Hypothalamus (tissue), 51 donors: ENCODE measurements at regions not wholly inside any gene's neighbourhood (a gene's known extent, or its start where the extent isn't known, plus 50 kb on each side); places are given as distances from the start of the nearest gene placed in this dataset.
A peak's percentile ranks its signal among the peaks of the same experiment; 100 is the strongest.

ENCODE experiments used
- DNase-seq, 51 donors: peaks; one replicate each; lab custom pipeline; 2025; lab: John Stamatoyannopoulos, UW

DNA sequence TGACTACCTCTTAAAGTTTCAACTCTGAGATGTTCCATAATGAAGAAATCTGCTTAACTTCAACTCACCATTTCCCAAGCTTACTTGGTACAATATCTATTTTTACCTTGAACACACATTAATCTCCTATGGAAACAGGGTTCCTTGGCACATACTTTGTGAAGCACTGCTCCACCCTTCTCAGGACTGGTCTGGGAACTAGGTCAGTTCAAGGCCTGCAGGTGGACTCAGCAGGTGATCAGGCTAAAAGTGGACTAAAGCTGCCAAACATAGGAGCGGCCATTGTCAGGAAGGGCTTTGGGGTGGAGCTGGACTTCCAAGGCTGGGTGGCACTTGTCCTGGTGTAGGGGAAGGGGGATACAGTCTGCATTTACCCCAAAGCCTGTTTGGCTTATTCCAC lies 202.3 kb downstream of the NUAK1 start:
- no peak for DNase-seq

DNA sequence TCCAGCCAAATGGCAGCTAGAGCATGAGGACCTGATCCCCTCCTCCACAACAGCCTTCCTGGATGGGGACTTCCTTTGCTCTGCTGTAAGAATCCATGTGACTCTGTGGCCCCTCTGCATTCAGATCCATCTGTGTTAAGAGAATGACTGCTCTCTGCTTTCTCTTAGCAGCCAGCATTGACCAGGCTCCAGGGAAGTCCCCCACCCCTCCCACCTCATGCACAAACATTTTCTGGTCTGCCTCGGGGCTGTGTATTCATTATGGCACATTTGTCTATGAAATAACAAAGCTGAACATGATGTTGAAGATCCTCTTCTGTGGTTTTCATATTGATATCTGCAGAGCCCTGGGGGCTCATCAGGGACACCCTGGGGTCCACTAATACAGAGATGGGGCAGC lies 201.7 kb downstream of the NUAK1 start:
- no peak for DNase-seq

DNA sequence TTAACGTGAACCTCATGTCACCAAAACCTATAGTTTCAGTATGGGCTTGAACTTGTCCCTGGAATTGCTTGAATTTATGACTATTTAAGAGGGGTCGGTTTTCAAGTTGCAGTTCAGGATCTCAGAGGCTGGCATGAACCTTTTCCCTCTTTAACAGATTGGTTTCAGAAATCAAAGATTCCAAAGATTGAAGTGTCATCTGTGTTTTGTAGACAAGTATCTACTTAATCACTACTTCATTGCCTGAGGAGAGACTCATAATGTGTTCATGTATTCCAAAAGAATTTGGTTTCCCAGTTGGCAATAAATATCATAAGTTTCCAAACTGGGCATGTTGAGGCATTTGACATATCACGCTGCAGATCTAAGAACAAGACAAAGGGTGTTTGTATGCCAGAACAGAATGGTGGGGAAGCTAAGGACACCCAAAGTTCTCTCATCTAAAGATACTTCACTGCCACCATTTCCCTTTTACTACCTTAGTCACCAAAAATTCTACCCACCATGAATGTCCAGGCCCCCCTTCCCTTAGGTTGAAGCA lies 199.5 kb downstream of the NUAK1 start:
- DNase-seq = no peak

DNA sequence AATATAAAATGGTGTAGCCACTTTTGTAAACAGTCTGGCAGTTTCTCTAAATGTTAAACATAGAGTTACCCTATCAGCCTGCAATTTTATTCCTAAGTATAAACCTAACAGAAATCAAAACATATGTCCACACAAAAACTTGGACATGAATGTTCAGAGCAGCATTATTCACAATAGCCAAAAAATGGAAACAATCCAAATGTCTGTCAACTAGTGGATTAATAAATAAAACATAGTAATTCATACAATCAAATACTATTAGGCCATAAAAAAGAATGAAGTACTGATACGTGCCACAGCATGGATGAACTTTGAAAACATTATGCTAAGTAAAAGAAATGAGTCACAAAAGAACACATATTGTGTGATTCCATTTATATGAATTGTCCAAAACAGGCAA lies 196.5 kb downstream of the NUAK1 start:
- no peak for DNase-seq

DNA sequence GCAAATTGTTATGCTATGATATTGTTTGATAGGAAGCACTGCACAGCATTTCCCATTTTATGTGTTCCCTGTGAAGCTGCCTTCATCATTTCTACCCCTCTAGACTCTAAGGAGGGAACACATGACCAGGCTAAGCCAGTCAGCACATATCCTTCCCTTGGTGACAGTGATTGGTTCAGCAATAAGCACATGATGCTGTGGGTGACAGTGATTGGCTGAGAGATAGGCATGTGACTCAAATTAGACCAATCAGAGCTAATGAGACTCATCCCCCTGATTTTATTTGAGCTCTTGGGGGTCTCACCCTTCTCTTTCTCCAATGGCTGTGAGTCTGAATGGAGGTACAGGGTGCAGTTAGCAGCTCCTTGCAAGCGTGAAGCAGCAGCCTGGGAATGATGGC lies 195.2 kb downstream of the NUAK1 start:
- no peak for DNase-seq

DNA sequence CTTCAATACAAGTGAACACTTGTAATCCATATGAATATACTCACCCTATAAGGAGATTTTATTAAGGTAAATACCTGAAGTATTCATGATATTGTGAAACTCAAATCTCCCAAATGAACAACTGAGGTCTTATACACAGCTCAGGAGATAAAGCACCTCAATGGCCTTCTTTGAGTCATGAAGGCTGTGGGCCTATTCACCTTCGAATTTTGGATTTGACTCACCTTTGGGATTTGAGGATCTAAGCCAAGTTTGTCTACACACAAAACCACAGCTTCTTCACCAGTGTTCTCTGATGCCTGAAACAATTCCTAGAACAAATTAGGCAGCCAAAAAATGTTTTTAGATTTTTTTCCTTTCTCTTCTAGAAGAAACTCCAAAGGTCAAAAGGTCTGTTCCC lies 194.1 kb downstream of the NUAK1 start:
- DNase-seq = no peak

DNA sequence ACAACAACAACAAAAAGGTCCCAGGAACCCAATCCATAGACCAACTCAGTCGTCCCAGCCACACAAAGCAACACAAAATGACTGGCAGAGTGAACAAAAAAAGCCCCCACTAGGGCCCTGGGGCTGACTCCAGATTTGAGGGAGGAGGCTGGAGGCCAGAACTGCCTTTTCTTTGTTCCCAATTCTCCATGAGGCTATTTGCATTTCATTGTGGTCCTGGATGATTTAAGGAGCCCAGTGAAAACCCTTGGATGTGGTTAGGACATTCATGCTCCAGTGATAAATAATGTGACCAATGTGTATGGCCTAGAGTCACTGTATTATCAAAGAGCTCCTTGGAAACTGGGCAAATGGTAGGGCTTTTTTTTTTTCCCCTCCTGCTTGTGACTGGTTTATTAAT lies 192.9 kb downstream of the NUAK1 start:
- no peak for DNase-seq

DNA sequence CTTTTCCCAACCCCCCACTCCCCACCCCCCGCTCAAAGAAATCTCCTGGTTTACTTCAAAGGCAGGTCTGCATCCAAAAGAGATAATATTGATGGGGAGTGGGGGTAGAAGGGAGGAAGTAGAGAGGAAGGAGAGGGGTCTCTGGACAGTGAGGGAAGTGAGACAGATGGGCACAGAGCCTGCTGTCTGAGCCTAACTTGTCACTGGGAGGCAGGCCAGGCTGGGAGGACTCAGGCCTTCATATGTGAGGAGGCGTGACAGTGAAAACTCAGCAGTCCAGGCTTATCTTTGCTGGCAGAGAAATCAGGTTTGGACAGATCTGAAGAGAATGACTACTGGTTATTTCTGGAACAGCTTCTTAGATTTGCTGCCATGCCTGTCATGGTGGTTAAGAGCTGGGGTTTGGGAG lies 192.3 kb downstream of the NUAK1 start:
- DNase-seq = no peak

DNA sequence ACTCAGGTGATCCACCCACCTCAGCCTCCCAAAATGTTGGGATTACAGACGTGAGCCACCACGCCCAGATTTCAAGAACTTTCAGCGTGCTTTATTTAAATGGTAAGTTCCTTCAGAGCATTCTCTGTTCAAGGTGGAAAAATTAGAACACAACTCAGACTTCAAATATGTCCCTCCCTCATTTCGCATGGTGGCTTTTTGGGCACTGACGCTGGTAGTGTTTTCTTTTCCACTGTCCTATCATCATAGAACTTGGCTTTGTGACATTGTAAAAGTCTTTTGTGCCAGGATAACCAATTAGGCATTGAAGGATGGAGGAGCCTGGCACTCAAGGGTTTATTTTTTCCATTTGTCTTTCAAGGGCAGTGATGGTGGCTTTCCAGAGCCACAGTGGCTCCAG lies 190.8 kb downstream of the NUAK1 start:
- DNase-seq = no peak

DNA sequence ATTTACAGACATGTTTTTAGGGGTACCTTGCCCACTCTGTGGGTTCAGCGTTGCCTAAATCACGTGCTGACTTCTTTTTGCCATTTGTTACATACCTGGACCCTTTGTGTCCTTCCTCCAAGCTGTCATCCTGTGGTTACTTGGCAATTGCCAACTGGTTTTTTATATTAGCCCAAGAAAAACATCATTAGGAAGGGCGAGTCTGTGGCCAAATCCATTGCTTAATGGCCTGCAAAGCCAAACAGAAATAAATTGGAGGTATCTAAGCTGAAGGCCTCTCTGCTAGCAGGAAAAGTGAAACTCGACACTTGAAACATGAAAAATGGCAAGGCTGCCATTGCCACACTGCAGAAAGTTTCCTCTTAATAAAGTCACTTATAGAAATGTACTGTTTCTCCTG lies 190.4 kb downstream of the NUAK1 start:
- no peak for DNase-seq

DNA sequence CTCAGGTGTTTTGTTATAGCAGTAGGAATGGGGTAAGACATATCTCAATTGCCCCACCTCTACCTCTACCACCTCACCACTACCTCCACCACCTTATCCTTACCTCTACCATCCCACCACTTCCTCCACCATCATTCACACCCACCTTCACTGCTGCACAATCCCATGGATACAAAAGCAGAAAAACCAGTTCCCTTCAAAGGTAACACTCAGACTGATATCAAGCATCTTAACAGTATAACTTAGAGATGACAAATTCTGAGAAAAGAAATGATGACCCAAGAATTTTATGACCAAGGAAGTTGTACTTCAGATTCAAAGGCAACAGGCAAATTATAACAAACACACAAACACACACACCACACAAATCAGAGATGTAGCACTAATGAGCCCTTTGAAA lies 189.4 kb downstream of the NUAK1 start:
- DNase-seq = no peak

DNA sequence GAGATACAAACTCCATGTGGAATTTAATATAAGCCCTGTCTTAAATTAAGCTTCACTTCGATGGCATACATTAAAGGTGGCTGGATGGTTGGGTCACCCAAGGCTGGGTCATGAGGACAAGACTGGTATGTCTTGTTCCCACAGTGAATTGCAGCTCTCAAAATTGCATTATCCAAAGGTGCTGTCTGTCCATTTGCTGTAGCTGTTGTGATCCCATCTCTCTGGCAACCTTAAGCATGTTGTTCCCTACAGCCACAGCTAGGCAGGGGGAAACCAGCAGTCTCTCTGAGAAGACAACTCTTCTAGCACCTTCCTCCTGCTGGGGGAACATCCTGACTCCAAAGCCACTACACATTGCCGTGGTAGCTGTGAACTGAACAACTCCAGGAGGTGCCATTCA lies 187.0 kb downstream of the NUAK1 start:
- DNase-seq = no peak

DNA sequence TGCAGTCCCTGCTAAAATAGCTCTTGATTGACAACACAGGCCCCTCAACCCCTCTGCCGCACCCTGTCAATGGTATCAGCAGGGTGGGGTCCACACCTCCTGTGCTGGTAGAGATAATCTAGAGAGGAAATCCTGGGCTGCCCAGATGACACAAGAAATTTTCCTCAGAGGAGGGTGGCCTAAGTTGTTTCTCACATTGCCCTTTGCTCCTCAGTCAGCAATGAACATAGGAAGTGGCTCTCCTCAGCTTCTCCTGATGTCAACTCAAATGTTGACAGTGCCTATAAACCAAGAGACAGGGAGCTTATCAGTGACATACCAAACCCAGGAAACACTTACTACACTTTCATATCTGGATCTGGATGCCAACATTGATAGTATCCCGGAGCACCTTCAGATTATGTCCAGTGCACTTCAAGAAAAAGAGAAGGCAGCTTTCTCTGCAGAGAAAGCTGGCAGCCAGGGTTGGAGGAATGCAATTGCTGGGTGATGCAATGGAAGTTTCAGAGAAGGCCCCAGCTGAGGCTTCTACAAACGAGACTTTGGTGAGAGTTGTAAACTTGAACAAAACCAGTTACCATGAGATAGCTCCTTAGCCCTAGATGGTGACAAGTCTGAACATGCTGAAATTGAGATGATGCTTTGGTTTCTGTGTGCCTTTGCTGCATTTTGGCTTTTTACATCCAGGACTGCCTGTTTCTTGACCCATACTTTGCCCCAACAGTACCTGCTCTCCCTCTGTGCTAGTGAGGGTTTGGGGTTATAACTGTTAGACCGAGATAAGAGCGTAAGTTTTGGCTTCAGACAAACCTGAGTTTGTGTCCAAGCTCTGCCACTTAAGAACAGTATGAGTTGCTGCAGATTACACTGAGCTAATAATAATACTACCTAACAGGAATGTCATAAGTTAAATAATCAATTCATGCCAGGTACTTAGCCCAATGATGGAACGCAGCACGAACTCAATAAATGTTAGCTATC lies 183.5 kb downstream of the NUAK1 start:
- DNase-seq = no peak

DNA sequence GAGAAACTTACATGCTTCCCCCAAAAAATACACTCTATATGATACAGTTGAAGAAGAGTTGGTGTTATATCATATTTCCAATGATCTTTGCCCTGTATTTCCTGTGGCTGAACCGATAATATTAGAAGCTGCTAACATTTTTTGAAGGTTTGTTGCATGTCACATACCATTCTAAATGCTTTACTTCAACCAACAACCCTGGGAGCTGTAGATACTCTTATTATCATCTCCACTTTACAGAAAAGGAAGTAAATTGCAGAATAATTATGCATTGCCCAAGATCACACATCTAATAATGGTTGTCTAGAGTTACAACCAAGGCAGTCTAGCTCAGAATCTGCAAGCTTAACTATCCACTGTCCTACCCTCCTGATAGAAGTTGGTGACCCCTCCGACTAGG lies 182.8 kb downstream of the NUAK1 start:
- no peak for DNase-seq

DNA sequence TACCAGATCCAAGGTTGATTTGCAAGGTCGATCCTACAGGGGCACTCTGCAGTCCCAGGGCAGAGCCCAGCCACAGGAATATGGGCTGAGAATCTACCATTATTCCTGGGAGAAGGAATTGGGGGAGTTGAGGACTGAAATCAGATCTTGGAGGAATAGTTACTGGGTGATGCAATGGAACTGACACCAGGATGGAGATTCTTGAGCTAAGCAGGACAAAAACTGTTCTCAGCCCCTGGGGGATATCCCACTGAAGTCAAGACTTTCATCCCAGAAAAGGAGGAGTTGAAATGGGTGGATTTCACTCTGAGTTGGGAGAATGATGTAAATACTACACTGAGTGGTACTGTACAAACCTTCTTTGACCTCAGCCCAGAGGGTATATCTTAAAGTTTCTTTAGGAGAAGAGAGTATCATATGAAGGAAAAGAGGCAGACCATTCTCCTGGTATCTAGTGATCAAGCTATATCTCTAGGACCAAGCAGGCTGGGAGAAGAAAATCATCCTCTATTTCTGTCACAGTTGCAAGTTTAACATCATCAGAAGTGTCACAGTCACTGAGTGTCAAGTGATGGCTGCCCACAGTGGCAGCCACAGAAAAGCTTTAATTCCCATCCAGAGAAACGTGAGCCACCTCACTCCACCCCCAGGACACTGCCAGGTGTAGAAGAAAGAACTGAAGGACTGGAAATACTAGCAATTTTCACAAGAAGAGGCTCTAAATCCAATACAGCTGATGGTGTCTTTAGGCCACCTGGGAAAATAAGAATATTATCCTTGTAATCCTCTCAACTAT lies 181.9 kb downstream of the NUAK1 start:
- DNase-seq = peak in 1 of 51 donors; percentile 7

DNA sequence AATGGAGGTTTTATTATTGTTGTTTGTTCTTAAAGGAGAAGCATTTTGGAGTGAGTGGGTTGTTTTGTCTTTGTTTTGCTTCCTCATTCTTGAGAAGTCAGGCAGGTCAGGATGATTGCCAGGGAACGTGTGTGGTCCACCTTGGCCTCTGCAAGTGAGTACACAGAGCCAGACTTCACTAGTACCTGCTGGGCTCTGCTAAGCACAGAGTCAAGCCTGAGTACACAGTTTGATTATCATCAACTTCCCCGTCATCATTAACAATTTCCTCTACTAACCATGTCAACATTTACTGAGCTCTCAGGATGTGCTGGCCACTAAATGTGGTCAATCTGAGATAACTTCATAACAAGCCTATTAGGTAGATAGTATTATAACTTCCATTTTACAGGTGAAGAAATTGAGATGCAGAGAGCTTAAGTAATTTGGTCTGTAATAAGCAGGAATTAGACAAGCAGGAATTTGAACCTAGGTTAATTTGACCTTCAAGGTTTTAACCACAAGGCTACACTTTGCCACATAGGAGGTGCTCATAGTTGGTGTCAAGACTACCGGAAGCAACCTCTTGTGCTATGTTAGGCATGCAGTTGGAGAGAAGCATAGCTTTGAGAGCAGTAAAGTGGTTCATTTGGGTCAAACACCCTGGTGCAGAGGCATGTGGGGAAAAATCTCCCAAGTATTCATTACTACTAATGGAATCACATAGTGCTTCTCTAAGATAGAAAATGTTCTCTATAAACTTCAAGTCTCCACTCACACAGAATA lies 178.3 kb downstream of the NUAK1 start:
- DNase-seq = no peak

DNA sequence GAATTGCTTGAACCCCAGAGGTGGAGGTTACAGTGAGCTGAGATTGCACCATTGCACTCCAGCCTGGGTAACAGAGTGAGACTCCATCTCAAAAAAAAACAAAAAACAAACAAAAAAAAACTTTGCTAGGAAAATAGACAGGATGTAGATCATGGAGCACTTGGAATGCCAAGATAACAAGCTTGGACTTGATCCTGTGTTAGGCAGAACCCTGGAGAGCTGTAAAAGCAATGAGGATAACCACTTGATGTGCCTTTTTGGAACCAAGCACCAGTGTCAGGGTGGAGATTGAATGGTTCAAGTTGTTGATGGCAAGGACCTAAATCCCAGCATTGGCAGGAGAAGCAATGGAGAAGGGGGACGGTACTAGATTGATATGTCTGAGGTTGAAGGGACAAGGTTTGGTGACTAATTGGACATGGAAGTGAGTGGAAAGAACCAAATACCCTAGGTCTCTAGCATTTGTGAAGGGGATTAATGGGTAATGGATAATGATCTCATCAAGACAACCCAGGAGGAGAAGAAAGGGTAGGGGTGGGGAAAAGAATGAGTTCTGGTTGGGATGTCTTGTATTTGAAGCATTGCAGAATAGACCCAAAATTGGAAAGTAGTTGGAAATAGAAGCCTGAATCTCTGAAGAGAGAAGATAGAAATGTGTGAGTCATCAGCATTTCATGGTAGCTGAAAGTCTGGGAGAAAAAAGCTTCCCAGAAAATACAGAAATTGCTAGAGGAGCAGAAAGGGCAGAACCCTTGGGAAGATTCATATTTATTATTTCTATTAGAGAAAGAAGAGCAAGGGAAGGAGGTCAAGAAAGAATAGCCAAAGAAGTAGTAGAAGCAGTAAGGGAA lies 176.7 kb downstream of the NUAK1 start:
- DNase-seq = no peak

DNA sequence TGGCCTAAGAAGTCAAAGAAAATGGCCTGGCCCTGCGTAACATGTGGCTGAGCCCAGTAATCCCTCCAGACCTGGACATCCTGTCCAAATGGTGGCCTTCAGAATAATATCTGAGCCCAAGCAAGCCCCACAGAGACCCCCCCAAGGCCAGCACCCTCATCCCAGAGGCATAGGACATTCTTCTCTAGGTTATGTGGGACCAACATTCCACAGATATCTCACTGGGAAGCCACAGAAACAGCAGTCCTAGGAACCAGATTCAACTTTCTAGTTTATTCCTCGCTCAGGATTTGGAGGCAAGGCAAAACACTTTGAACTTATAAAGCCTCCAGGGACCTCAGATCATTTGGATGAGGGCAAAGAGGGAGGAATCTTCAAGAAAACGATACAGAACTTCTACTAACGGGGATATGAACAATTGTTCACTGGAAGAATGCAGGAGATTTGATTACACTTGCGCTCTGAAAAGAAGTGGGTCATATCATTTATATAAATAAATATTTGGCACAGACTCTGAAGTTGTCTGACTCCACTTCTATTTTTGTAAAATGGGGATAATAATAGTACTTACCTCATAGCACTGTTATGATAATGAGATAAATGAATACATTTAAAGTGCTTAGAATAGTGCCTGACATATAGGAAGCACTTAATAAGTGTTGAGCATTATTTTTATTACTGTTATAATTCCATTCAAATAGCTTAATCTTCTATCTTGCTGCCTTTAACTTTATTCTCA lies 171.5 kb downstream of the NUAK1 start:
- no peak for DNase-seq

DNA sequence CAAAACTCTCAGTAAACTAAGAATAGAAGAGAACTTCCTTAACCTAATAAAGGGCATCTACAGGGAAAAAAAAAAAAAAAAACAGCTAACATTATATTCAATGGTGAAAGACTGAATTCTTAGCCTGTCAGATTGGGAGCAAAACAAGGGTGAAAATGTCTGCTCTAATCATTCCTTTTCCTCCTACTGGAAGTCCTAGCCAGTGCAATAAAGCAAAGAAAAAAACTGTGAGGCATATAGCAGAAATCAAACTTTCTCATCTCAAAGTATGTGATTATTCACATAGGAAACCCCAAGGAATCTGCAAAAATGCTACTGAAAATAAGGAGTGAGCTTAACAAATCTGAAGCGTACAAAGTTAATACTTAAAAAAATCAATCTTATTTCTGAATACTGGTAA lies 170.7 kb downstream of the NUAK1 start:
- DNase-seq = no peak
